Common myeloid progenitor, CD34-positive (primary cell): ENCODE measurements at regions not wholly inside any gene's neighbourhood (a gene's known extent, or its start where the extent isn't known, plus 50 kb on each side); places are given as distances from the start of the nearest gene placed in this dataset.
"Not testable (repeated sequence)": the region's sequence is repeated elsewhere in the genome, so short reads cannot be mapped to it uniquely, and the experiment has no call there.

ENCODE experiments used
- CTCF ChIA-PET: fragments of 350-600 bp; sonication (Branson Sonifier 250); formaldehyde crosslinking; loops from one replicate; lab custom pipeline; 2021; ENCODE audit warnings: antibody characterized with exemption; lab: Charles Lee
- POLR2A ChIA-PET: fragments of 350-600 bp; sonication (Branson Sonifier 250); formaldehyde crosslinking; loops from one replicate; lab custom pipeline; 2021; ENCODE audit warnings: antibody characterized with exemption; lab: Charles Lee
- DNase-seq, 3 donors: peaks; one replicate each; pipeline versions ENCODE4 v3.0.0 to v3.0.0-alpha.2; 2013
- H3K27ac ChIP-seq, 2 experiments: 1 replicate in 1 of 2; 2 replicates in 1 of 2; pipeline ENCODE4 v1.7.0; 2013; ENCODE audit warnings: inconsistent platforms in 2 of 2, low read length in 2 of 2, mild to moderate bottlenecking in 2 of 2, low read depth in 1 of 2, moderate library complexity in 1 of 2; ENCODE audit not compliant: severe bottlenecking in 2 of 2, insufficient read depth in 1 of 2, poor library complexity in 1 of 2
- H3K27me3 ChIP-seq, 5 experiments: replicated peaks in 2 of 5; 1 replicate in 3 of 5; 2 replicates in 2 of 5; pipeline versions ENCODE4 v1.6.1 to v1.7.0; 2013; ENCODE audit warnings: low read length in 4 of 5, mild to moderate bottlenecking in 2 of 5, moderate library complexity in 2 of 5, inconsistent platforms in 1 of 5; ENCODE audit not compliant: insufficient read depth in 5 of 5, control insufficient read depth in 4 of 5
- H3K36me3 ChIP-seq, 4 experiments: 1 replicate in 2 of 4; 2 replicates in 2 of 4; pipeline versions ENCODE4 v1.6.1 to v1.7.0; 2013; ENCODE audit warnings: low read length in 3 of 4, control low read depth in 1 of 4, mild to moderate bottlenecking in 1 of 4; ENCODE audit not compliant: control insufficient read depth in 4 of 4, insufficient read depth in 4 of 4
- H3K4me1 ChIP-seq, 4 experiments: 1 replicate in 3 of 4; 2 replicates in 1 of 4; pipeline versions ENCODE4 v1.6.1 to v1.7.1; 2013; ENCODE audit warnings: low read length in 3 of 4, mild to moderate bottlenecking in 3 of 4, control low read depth in 1 of 4, inconsistent platforms in 1 of 4, moderate library complexity in 1 of 4; ENCODE audit not compliant: control insufficient read depth in 4 of 4, insufficient read depth in 4 of 4; ENCODE audit errors: control extremely low read depth in 1 of 4
- H3K4me3 ChIP-seq, 7 experiments: 1 replicate in 4 of 7; 2 replicates in 3 of 7; pipeline versions ENCODE4 v1.5.1 to v1.7.0; 2013; ENCODE audit warnings: mild to moderate bottlenecking in 7 of 7, low read length in 6 of 7, moderate library complexity in 6 of 7, inconsistent platforms in 2 of 7, low read depth in 2 of 7, control low read depth in 1 of 7; ENCODE audit not compliant: insufficient read depth in 4 of 7, control insufficient read depth in 1 of 7; ENCODE audit errors: extremely low read depth in 1 of 7
- H3K9me3 ChIP-seq, 5 experiments: 1 replicate in 4 of 5; 2 replicates in 1 of 5; pipeline versions ENCODE4 v1.6.1 to v1.7.1; 2013; ENCODE audit warnings: low read length in 4 of 5, mild to moderate bottlenecking in 2 of 5, inconsistent platforms in 1 of 5, low read depth in 1 of 5, moderate library complexity in 1 of 5; ENCODE audit not compliant: control insufficient read depth in 4 of 5, insufficient read depth in 2 of 5; ENCODE audit errors: control extremely low read depth in 1 of 5
- WGBS: methylation state at CpG from one replicate; pipeline ENCODE4 v1.1.5; 2013; ENCODE audit not compliant: insufficient coverage; 5-methylcytosine and 5-hydroxymethylcytosine counted together

DNA sequence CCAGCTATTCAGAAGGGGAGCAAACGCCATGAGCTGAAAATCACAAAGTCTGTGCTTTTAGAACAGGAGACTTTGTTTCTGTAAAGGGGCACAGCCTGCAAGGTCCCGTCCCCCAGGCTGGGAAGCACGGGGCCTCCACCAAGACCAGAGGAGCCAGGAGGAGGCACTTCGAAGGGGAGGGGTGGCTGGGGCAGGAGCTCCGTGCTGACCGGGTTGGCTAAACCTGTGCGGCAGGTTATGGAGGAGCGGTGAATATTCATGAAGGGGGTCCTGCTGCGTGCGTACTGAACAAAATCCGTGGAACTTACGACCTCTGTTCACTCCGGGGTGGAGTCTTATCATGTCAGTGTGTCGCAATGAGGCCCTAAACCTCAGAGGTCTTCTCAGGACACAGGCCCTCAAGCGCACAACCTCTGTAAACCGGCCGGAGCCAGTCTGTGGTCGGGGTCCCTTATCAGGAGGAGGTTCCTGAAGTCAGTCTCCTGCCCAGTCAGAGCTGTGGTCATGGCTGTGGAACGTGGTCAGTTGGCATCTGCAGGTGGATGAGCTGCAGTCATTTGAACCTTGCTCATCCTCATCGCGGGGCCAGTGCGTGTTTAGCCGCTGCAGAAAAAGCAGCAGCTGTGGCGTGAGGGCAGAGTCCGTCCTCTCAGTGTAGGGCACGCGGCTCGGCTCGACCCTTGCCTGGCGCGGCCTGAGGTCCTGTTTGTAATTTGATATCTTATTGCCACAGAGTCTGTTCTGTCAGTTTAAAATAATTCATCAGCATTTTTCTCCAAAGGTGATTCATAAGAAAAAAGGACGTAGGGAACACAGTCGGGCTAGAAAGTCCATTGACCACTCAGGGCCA, 5507.7 kb upstream of the TPTE start:
- DNase-seq, H3K27me3 ChIP-seq, POLR2A ChIA-PET, H3K9me3 ChIP-seq, H3K27ac ChIP-seq, H3K4me1 ChIP-seq, H3K36me3 ChIP-seq, CTCF ChIA-PET, H3K4me3 ChIP-seq: not testable (repeated sequence)
- no CpG with 5 or more reads among the region's 33 CpGs for WGBS

DNA sequence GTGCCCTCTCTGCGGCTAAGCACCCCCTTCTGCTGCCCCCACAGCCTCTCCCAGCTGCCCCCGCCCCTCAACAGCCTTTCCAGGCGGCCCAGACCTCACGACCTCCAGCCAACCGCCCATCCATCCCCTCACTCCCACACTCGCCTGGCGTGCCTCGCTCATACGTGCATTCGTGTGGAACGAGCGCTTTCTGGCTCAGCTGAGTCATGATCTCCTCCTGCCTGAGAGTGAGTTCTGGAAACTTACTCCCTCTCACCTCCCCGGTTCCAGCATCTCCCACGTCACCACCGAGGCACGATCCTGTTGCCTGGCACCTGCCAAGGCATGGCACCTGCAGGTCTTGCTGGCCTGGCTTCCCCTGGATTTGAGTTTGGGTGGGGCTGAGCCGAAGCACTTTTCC, 5506.2 kb upstream of the TPTE start:
- H3K9me3 ChIP-seq, H3K27ac ChIP-seq, H3K4me3 ChIP-seq, CTCF ChIA-PET, H3K36me3 ChIP-seq, POLR2A ChIA-PET, H3K27me3 ChIP-seq, DNase-seq, H3K4me1 ChIP-seq: not testable (repeated sequence)
- no CpG with 5 or more reads among the region's 17 CpGs for WGBS

DNA sequence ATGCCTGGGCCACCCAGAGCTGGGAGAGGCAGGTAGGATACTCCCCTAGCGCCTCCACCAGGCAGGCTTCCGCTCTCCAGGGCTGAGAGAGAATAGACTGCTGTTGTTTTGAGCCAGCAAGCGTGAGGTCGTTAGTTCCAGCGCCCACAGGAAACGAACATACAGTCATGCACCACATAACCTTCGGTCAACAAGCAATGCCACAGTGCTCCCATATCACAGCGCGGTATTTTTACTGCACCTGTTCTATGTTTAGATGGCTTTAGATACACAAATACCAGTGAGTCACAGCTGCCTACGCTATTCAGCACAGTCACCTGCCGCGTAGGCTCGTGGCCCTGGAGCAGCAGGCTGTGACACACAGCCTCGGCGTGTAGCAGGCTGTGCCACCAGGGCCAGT, 5502.3 kb upstream of the TPTE start:
- H3K27ac ChIP-seq, H3K27me3 ChIP-seq, H3K9me3 ChIP-seq, DNase-seq, H3K36me3 ChIP-seq, H3K4me3 ChIP-seq, H3K4me1 ChIP-seq, POLR2A ChIA-PET, CTCF ChIA-PET: not testable (repeated sequence)
- WGBS = no CpG with 5 or more reads among the region's 15 CpGs

DNA sequence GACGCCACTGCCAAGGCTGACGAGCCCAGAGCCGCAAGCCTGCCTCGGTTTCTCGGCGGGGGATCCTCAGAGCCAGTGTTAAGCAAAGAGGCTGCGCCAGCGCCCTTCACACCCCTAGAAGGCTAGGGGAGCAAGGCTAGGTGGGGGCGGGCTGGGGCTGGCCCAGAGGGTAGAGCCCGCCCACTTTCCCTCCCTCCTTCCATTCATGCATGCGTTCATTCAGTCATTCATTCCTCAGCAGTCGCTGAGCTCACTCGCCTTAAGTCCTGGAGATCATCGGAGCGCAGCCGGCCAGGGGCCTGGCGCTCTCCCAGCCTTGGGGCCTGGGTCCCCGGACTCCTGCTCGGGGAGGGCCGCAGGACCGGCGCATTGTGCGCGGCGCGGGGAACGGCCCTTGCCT, 5499.6 kb upstream of the TPTE start:
- H3K36me3 ChIP-seq, H3K9me3 ChIP-seq, H3K27ac ChIP-seq, CTCF ChIA-PET, H3K4me3 ChIP-seq, POLR2A ChIA-PET, H3K4me1 ChIP-seq, H3K27me3 ChIP-seq, DNase-seq: not testable (repeated sequence)
- no CpG with 5 or more reads among the region's 27 CpGs for WGBS

DNA sequence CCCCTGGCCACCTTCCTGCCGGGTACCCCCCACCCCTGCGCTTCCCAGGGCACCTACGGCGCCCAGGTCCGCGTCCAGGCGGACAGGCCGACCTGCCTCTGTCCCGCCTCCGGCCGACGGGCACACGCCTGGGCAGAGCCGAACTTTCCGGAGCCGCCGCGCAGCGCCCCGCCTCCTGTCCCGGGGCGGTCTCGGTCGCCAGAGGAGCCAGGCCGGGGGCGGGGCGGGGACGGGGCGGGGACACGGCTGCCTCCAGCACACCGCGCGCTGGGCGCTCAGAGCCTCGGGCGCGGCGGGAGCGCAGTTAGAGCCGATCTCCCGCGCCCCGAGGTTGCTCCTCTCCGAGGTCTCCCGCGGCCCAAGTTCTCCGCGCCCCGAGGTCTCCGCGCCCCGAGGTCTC, 5499.1 kb upstream of the TPTE start:
- DNase-seq, H3K9me3 ChIP-seq, H3K36me3 ChIP-seq, H3K27me3 ChIP-seq, POLR2A ChIA-PET, H3K4me3 ChIP-seq, H3K4me1 ChIP-seq, CTCF ChIA-PET, H3K27ac ChIP-seq: not testable (repeated sequence)
- no CpG with 5 or more reads among the region's 52 CpGs for WGBS

DNA sequence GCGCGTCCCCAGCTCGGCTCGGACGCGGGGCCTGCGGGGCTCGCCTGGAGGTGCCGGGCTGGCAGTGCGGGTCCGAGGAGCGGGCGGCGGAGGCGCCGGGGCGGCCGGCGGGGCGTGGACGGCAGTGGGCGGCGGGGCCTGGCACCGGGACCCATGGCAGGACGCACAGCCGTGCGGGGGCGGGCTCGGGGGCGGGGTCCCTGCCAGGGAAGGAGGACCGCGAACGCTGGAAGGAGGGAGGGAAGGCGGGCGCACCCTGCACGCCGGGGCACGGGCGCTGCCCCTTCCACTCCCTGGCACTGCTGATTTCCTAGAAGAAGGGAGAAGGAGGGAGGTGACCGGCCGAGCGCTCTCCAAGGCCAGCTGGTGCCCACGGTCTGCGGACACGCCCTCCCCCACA, 5498.6 kb upstream of the TPTE start:
- H3K4me1 ChIP-seq, POLR2A ChIA-PET, H3K4me3 ChIP-seq, H3K9me3 ChIP-seq, DNase-seq, H3K27me3 ChIP-seq, CTCF ChIA-PET, H3K36me3 ChIP-seq, H3K27ac ChIP-seq: not testable (repeated sequence)
- no CpG with 5 or more reads among the region's 45 CpGs for WGBS

DNA sequence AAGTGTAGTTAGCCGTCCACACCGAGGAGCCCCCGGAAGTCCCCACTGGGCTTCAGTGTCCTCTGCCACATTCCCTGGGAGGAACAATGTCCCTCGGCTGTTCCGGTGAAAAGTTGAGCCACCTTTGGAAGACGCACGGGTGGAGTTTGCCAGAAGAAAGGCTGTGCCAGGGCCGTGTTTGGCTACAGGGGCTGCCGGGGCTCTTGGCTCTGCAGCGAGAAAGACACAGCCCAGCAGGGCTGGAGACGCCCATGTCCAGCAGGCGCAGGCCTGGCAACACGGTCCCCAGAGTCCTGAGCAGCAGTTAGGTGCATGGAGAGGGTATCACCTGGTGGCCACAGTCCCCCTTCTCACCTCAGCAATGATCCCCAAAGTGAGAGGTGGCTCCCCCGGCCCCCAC, 5486.2 kb upstream of the TPTE start:
- H3K4me1 ChIP-seq, H3K4me3 ChIP-seq, CTCF ChIA-PET, H3K9me3 ChIP-seq, H3K36me3 ChIP-seq, DNase-seq, H3K27me3 ChIP-seq, H3K27ac ChIP-seq, POLR2A ChIA-PET: not testable (repeated sequence)
- no CpG with 5 or more reads among the region's 14 CpGs for WGBS
